Psoas muscle (tissue), 7 donors: ENCODE measurements at regions not wholly inside any gene's neighbourhood (a gene's known extent, or its start where the extent isn't known, plus 50 kb on each side); places are given as distances from the start of the nearest gene placed in this dataset.

ENCODE experiments used
- ATAC-seq, 4 donors: fragments of 200-7000 bp; cut with Tn5 transposase; one replicate each; pipeline ENCODE4 v1.9.1; 2020; ENCODE audit warnings: moderate library complexity in 3 of 4, mild to moderate bottlenecking in 2 of 4
- DNase-seq, 2 donors: peaks; one replicate each; pipeline ENCODE4 v3.0.0-alpha.2; 2020
- H3K27ac ChIP-seq: fragments of 200-600 bp; one replicate; pipeline ENCODE4 v1.8.0; 2022
- H3K27me3 ChIP-seq, 3 donors: fragments of 200-600 bp in 1 of 3; one replicate each; pipeline versions ENCODE4 v1.6.1 to v1.8.0; 2013 to 2022; ENCODE audit warnings: low read length in 2 of 3, mild to moderate bottlenecking in 2 of 3, moderate library complexity in 1 of 3; ENCODE audit not compliant: insufficient read depth in 3 of 3
- H3K36me3 ChIP-seq, 2 donors: fragments of 200-600 bp in 1 of 2; one replicate each; pipeline versions ENCODE4 v1.6.1 to v1.8.0; 2013 to 2022; ENCODE audit warnings: low read depth in 1 of 2, mild to moderate bottlenecking in 1 of 2, moderate library complexity in 1 of 2; ENCODE audit not compliant: insufficient read depth in 1 of 2
- H3K4me1 ChIP-seq: fragments of 200-600 bp; one replicate; pipeline ENCODE4 v1.8.0; 2022
- H3K4me3 ChIP-seq: fragments of 200-600 bp; one replicate; pipeline ENCODE4 v1.8.0; 2022; ENCODE audit warnings: mild to moderate bottlenecking
- H3K9me3 ChIP-seq: fragments of 200-600 bp; one replicate; pipeline ENCODE4 v1.8.0; 2022
- WGBS, 3 donors: extraction: QIAGEN DNeasy Blood & Tissue Kit; methylation state at CpG; one replicate each; pipeline versions ENCODE4 v1.1.6 to v1.1.7; 2013; 5-methylcytosine and 5-hydroxymethylcytosine counted together
- intact Hi-C, 2 donors: fragments of 100-400 bp; cut with DNase I; formaldehyde crosslinking; loops; one replicate each; pipeline versions ENCODE4 v1.11.0 to v1.14.2; 2022
- TF ChIP-seq, protein P1 (sequence below): fragments of 200-600 bp; IDR thresholded peaks from one replicate; pipeline ENCODE4 v1.8.0; 2022; ENCODE audit warnings: antibody characterized with exemption
- donor health status: healthy with polysubstance abuse.
- donor health status: DM: no; HTN: no; CAD: no; lungs with moderate emphysema.
- donor health status: Bipolar disorder and iron deficiency.
- donor health status: healthy.
- donor health status: DM: yes; HTN: yes; CAD: no.
- donor health status: DM: no; HTN: no; CAD: no.
- donor health status: DM: yes; HTN: yes; CAD: no.

DNA sequence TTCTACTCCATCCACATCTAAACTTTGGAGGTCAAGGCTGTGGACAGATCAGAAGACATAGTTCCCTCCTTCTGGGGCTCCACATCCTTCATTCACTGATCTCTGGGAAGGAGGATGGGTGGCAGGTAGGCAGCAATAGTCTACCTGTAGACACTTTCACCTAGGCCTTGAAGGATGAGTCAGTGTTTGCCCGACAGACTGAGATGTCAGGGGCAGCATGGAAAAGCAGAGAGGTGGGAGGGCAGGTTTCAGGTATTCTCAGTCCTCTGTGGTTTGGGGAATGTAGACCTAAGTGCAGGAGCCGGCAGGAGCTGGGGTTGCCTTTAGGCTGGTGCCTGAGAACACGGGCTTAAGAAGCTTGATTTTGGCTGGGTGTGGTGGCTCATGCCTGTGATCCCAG is 171.9 kb upstream of the ZNF267 start:
- Histone ChIP-seq H3K9me3 (no peaks in the 10 kb centered on the region), H3K4me1 (peaks cover 4% of the 10 kb centered on the region), H3K27ac (no peak overlapping the region), H3K36me3 (peaks cover 0 to 17% of the 10 kb centered on the region in 2 donors), H3K27me3 (peaks cover 0 to 4% (median 0%) of the 10 kb centered on the region in 3 donors), H3K4me3 (no peak overlapping the region)
- DNase-seq = no peak
- 62 to 81% (median 63%) methylated on average over 3 of the region's 3 CpGs for WGBS, 3 donors
- intact Hi-C loops = loop anchor here in 1 of 2 donors (10.0 kb wide), 1 partner anchor 237 kb away; no protein-coding TSS in a partner anchor
- ATAC-seq = no peak
- TF ChIP-seq, protein P1, sequence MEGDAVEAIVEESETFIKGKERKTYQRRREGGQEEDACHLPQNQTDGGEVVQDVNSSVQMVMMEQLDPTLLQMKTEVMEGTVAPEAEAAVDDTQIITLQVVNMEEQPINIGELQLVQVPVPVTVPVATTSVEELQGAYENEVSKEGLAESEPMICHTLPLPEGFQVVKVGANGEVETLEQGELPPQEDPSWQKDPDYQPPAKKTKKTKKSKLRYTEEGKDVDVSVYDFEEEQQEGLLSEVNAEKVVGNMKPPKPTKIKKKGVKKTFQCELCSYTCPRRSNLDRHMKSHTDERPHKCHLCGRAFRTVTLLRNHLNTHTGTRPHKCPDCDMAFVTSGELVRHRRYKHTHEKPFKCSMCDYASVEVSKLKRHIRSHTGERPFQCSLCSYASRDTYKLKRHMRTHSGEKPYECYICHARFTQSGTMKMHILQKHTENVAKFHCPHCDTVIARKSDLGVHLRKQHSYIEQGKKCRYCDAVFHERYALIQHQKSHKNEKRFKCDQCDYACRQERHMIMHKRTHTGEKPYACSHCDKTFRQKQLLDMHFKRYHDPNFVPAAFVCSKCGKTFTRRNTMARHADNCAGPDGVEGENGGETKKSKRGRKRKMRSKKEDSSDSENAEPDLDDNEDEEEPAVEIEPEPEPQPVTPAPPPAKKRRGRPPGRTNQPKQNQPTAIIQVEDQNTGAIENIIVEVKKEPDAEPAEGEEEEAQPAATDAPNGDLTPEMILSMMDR = no peak

DNA sequence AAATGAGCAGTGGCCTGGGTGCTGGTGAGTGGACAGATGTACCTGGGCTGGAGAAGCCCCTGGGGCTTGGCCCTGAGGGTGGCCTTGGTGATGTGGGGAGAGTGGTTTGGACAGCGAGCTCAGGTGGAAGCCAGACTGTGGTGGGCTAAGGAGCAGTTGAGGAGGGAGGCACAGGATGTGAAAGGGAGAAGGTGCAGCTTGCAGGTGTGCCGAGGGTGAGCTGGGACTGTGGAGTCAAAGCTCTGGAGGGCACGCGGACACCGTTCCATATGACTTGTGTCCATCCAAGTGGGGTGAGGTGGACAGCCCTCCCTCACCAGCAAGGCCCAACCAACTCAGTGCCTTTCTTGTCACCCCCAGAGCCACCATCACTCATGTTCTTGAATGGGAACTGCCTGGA is 170.8 kb upstream of the ZNF267 start:
- no peak overlapping the region for H3K27ac ChIP-seq
- H3K9me3 ChIP-seq = no peaks in the 10 kb centered on the region
- intact Hi-C loops = loop anchor here in 1 of 2 donors (10.0 kb wide), 1 partner anchor 238 kb away; no protein-coding TSS in a partner anchor
- TF ChIP-seq, protein P1 = no peak
- WGBS, 3 donors = 95 to 98% (median 97%) methylated on average over 5 of the region's 5 CpGs
- DNase-seq (no peak), ATAC-seq (no peak)
- H3K36me3 ChIP-seq = peaks cover 0 to 25% of the 10 kb centered on the region in 2 donors
- peaks cover 0 to 4% (median 0%) of the 10 kb centered on the region in 3 donors for H3K27me3 ChIP-seq
- peaks cover 4% of the 10 kb centered on the region for H3K4me1 ChIP-seq
- no peak overlapping the region for H3K4me3 ChIP-seq

DNA sequence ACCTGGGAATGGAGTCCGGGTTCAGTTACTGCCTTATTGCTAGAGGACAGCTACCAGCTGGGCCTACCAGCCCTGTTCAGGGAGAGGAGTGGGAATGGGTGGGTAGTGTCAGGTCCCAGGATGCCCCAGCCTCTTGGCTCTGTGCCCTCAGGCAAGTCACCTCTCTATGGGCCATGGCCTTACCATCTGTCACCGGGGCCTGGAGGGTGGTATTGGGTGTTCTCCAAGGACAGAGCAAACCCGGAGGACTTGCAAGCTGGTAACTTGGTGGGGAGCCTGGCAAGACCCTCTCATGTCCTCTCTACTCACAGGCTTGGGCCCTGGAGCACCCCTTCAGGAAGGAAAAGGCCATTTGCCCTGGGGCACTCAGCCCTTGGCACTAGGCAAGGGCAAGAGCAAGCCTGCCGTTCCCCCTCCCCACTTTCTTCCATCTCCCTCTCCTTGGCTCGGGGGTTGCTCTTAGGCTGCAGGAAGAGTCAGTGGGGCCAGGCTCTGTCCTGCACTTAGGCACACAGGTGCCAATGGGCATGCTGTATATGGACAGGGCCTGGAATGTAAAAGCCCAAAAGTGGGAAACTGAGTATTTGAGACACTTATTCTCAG is 170.0 kb upstream of the ZNF267 start:
- ATAC-seq (no peak), DNase-seq (no peak)
- 86 to 100% (median 87%) methylated on average over 3 to 5 of the region's 5 CpGs for WGBS, 3 donors
- peaks cover 0 to 4% (median 0%) of the 10 kb centered on the region in 3 donors for H3K27me3 ChIP-seq
- no peaks in the 10 kb centered on the region for H3K9me3 ChIP-seq
- no peak overlapping the region for H3K4me3 ChIP-seq
- TF ChIP-seq, protein P1 = no peak
- intact Hi-C loops = loop anchor here in 1 of 2 donors (10.0 kb wide), 1 partner anchor 239 kb away; no protein-coding TSS in a partner anchor
- H3K36me3 ChIP-seq = peaks cover 0 to 29% of the 10 kb centered on the region in 2 donors
- H3K27ac ChIP-seq = no peak overlapping the region
- peaks cover 4% of the 10 kb centered on the region for H3K4me1 ChIP-seq

DNA sequence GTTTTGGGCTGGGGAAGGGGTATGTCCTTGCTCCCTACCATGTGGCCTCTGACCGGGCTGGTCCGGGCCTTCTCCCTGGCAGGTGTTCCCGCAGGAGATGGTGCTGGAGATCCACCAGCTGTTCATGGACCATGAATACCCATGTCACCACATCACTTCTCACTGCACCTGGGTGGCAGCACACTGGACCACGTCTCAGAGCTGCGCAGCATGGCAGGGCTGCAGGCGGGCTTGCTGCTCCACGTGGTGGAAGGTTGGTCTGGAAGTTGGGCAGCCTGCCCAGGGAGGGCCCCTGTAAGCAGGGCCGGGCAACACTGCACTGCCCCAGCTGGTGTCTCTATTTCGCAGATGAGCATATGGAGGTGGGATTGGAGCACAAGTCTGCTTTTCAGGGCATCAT is 169.5 kb upstream of the ZNF267 start:
- Histone ChIP-seq H3K9me3 (no peaks in the 10 kb centered on the region), H3K4me3 (no peak overlapping the region), H3K4me1 (peaks cover 4% of the 10 kb centered on the region), H3K36me3 (peaks cover 0 to 29% of the 10 kb centered on the region in 2 donors), H3K27ac (no peak overlapping the region), H3K27me3 (peaks cover 0 to 4% (median 0%) of the 10 kb centered on the region in 3 donors)
- ATAC-seq (no peak), DNase-seq (no peak)
- TF ChIP-seq, protein P1 = no peak
- WGBS, 3 donors = 86 to 89% (median 89%) methylated on average over 9 of the region's 9 CpGs
- intact Hi-C loops = loop anchor here in 1 of 2 donors (10.0 kb wide), 1 partner anchor 239 kb away; no protein-coding TSS in a partner anchor
